ENCODE measurements at regions not wholly inside any gene's neighbourhood (a gene's known extent, or its start where the extent isn't known, plus 50 kb on each side); places are given as distances from the start of the nearest gene placed in this dataset.
A peak's percentile ranks its signal among the peaks of the same experiment; 100 is the strongest.

GRCh38 chr2:138237667-138238384 lies 263.7 kb upstream of the SPOPL start:
- dilution Hi-C loops (cut with MboI; ENCODE audit: extremely low pct_ligation_motif_present, low sequenced_read_pairs) (no loop called here), intact Hi-C loops (cut with micrococcal nuclease) (no loop called here)
- Histone ChIP-seq H3K9me3 (replicated peaks; ENCODE audit: control insufficient read depth, insufficient read depth, low read length) (no peaks in the 10 kb centered on the region), H3K4me3 (replicated peaks in 1 of 3; ENCODE audit: insufficient read depth in 1 of 3, low read depth in 1 of 3, low read length in 3 of 3) (no peak overlapping the region), H3K79me2 (ENCODE audit: control insufficient read depth, insufficient read depth, low read length) (no peaks in the 10 kb centered on the region), H3K27me3 (ENCODE audit: control insufficient read depth in 2 of 2, insufficient read depth in 2 of 2, low read length in 2 of 2) (no peaks in the 10 kb centered on the region), H3K4me1 (ENCODE audit: control insufficient read depth, extremely low read depth, insufficient read depth, low read length) (peaks cover 5% of the 10 kb centered on the region), H4K20me1 (replicated peaks; ENCODE audit: control insufficient read depth, extremely low read depth, insufficient read depth, low read length) (no peaks in the 10 kb centered on the region), H2AFZ (ENCODE audit: low read depth, low read length) (peak overlapping the region; percentile 31), H3K27ac (ENCODE audit: insufficient read depth, low read depth, low read length) (no peak overlapping the region), H3K36me3 (ENCODE audit: control insufficient read depth in 2 of 2, extremely low read depth in 1 of 2, insufficient read depth in 2 of 2, low read length in 2 of 2) (no peaks in the 10 kb centered on the region), H3K4me2 (ENCODE audit: insufficient read depth, low read length) (no peak overlapping the region), H3K9me1 (replicated peaks; ENCODE audit: control insufficient read depth, extremely low read depth, insufficient read depth, low read length) (no peaks in the 10 kb centered on the region), H3K9ac (replicated peaks; ENCODE audit: extremely low read depth, insufficient read depth, low read length) (no peak overlapping the region)
- TF ChIP-seq GATA2 (IDR thresholded peaks at IDR 0.05; ENCODE audit: insufficient read depth, insufficient read length, low read depth, low read length) = no peak
- TF ChIP-seq MYC (IDR thresholded peaks at IDR 0.05; ENCODE audit: low read depth, low read length) = no peak
- TF ChIP-seq MAX (IDR thresholded peaks at IDR 0.05; ENCODE audit: insufficient read depth, insufficient read length) = no peak
- TF ChIP-seq JUN (IDR thresholded peaks at IDR 0.05; ENCODE audit: borderline replicate concordance, insufficient read depth, insufficient read length, low read depth) = no peak
- no peak for TF ChIP-seq POLR2AphosphoS5 (IDR thresholded peaks at IDR 0.05; ENCODE audit: insufficient read depth, low read depth, low read length)
- TF ChIP-seq CTCF (IDR thresholded peaks at IDR 0.05; ENCODE audit: extremely low read depth in 1 of 2, insufficient read depth in 1 of 2, low read depth in 1 of 2, low read length in 2 of 2) = no peak
- no peak for TF ChIP-seq POLR2A (IDR thresholded peaks at IDR 0.05; ENCODE audit: low read depth, low read length)
- TF ChIP-seq FOS (IDR thresholded peaks at IDR 0.05; ENCODE audit: borderline replicate concordance, insufficient read depth, low read length) = no peak
- no peak for TF ChIP-seq EZH2 (IDR thresholded peaks at IDR 0.05; ENCODE audit: borderline replicate concordance, low read depth, low read length, severe bottlenecking)
- ChIA-PET CTCF (interaction anchor here (0.8 to 1.6 kb wide), 7 partner anchors 12 to 137 kb away, joined by 3 to 4 read pairs (median 3); no protein-coding TSS in a partner anchor), POLR2A (interaction anchor here (0.6 kb wide), 1 partner anchor 171 kb away, joined by 3 read pairs; no protein-coding TSS in a partner anchor)
- no TSS peak for BruUV-seq (replicated peaks)
- DNase-seq (ENCODE audit: low read depth, low spot score) = peak; percentile 84
- peak; percentile 95 for FAIRE-seq

Measured in endothelial cell of umbilical vein (primary cell).